Left lung (tissue), 4 donors: ENCODE measurements at regions not wholly inside any gene's neighbourhood (a gene's known extent, or its start where the extent isn't known, plus 50 kb on each side); places are given as distances from the start of the nearest gene placed in this dataset.

ENCODE experiments used
- ATAC-seq: fragments of 200-7000 bp; cut with Tn5 transposase; one replicate; pipeline ENCODE4 v1.9.1; 2020; ENCODE audit warnings: moderate library complexity
- DNase-seq, 4 donors: peaks; one replicate each; pipeline ENCODE4 v3.0.0-alpha.2; 2013 to 2020
- H3K27ac ChIP-seq, 2 donors: fragments of 200-600 bp; sonication (generic) in 1 of 2; one replicate each; pipeline versions ENCODE4 v1.5.0 to v1.8.0; 2020 to 2021
- H3K27me3 ChIP-seq, 2 donors: fragments of 200-600 bp; sonication (generic) in 1 of 2; one replicate each; pipeline versions ENCODE4 v1.5.0 to v1.8.0; 2020 to 2021
- H3K36me3 ChIP-seq, 2 donors: fragments of 200-600 bp; sonication (generic) in 1 of 2; one replicate each; pipeline versions ENCODE4 v1.5.0 to v1.8.0; 2020 to 2021
- H3K4me1 ChIP-seq, 2 donors: fragments of 200-600 bp; one replicate each; pipeline ENCODE4 v1.8.0; 2021
- H3K4me3 ChIP-seq, 2 donors: fragments of 200-600 bp; sonication (generic) in 1 of 2; one replicate each; pipeline versions ENCODE4 v1.5.0 to v1.8.0; 2020 to 2021; ENCODE audit warnings: mild to moderate bottlenecking in 1 of 2
- H3K9me3 ChIP-seq, 2 donors: fragments of 200-600 bp; sonication (generic) in 1 of 2; one replicate each; pipeline versions ENCODE4 v1.5.0 to v1.8.0; 2020 to 2021
- intact Hi-C, 2 donors: fragments of 100-400 bp; cut with DNase I; formaldehyde crosslinking; loops; one replicate each; pipeline versions ENCODE4 v1.11.2 to v1.14.2; 2022
- TF ChIP-seq, protein P1 (sequence below), 2 donors: fragments of 200-600 bp; sonication (generic) in 1 of 2; IDR thresholded peaks; one replicate each; pipeline versions ENCODE4 v1.5.0 to v1.8.0; 2021; ENCODE audit warnings: antibody characterized with exemption in 2 of 2
- donor health status: DM: no; HTN: yes; CAD: no.
- donor health status: DM: no; HTN: no; CAD: no.

DNA sequence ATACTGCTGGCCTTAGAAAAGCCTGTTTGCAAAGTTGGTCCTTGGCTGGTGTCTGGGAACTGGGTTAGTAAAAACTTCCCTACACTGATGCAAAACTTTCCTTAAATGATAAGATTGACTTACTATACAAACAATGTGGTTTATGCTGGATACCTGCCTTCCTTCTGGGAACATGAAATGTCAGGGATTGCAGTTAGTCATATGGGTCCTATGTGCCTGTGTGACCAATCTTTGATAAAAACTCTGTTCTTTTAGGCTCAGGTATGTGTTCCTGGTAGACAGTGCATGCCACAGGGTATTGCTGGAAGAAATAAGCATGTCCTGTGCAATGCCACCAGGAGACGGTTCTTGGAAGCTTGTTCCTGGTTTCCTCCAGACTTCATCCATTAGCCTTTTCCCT is 173.3 kb downstream of the RMI1 start:
- no peaks in the 10 kb centered on the region for H3K27me3 ChIP-seq
- no peaks in the 10 kb centered on the region for H3K9me3 ChIP-seq
- no peaks in the 10 kb centered on the region for H3K36me3 ChIP-seq
- intact Hi-C loops: no loop called here
- H3K4me1 ChIP-seq: no peaks in the 10 kb centered on the region
- H3K4me3 ChIP-seq: no peak overlapping the region
- no peak for ATAC-seq
- DNase-seq: no peak
- TF ChIP-seq, protein P1, sequence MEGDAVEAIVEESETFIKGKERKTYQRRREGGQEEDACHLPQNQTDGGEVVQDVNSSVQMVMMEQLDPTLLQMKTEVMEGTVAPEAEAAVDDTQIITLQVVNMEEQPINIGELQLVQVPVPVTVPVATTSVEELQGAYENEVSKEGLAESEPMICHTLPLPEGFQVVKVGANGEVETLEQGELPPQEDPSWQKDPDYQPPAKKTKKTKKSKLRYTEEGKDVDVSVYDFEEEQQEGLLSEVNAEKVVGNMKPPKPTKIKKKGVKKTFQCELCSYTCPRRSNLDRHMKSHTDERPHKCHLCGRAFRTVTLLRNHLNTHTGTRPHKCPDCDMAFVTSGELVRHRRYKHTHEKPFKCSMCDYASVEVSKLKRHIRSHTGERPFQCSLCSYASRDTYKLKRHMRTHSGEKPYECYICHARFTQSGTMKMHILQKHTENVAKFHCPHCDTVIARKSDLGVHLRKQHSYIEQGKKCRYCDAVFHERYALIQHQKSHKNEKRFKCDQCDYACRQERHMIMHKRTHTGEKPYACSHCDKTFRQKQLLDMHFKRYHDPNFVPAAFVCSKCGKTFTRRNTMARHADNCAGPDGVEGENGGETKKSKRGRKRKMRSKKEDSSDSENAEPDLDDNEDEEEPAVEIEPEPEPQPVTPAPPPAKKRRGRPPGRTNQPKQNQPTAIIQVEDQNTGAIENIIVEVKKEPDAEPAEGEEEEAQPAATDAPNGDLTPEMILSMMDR (IDR thresholded peaks at IDR 0.05): no peak
- no peak overlapping the region for H3K27ac ChIP-seq

DNA sequence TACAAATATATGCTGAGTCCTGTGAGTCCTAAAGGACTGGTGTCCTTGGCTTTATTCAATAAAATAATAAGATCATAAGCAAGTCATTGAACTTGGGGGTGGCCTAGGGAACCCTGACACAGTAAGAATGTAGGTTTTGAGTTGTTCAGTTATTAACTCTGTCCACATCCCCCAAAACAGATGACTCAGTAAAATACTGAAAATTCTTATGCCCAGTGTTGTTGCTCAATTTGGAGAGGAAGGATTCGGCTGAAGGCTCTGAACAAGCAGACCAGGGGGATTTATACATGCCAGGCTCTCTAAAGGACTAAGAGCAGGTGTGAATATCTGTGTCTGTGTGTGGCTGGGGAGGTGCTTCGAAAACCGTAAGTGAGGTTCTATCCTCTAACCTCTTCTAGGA is 173.7 kb downstream of the RMI1 start:
- H3K27ac ChIP-seq: no peak overlapping the region
- H3K27me3 ChIP-seq: no peaks in the 10 kb centered on the region
- H3K4me3 ChIP-seq: no peak overlapping the region
- H3K4me1 ChIP-seq: no peaks in the 10 kb centered on the region
- H3K36me3 ChIP-seq: no peaks in the 10 kb centered on the region
- intact Hi-C loops: no loop called here
- no peaks in the 10 kb centered on the region for H3K9me3 ChIP-seq
- ATAC-seq (no peak), DNase-seq (no peak)
- TF ChIP-seq, protein P1 (IDR thresholded peaks at IDR 0.05): no peak

DNA sequence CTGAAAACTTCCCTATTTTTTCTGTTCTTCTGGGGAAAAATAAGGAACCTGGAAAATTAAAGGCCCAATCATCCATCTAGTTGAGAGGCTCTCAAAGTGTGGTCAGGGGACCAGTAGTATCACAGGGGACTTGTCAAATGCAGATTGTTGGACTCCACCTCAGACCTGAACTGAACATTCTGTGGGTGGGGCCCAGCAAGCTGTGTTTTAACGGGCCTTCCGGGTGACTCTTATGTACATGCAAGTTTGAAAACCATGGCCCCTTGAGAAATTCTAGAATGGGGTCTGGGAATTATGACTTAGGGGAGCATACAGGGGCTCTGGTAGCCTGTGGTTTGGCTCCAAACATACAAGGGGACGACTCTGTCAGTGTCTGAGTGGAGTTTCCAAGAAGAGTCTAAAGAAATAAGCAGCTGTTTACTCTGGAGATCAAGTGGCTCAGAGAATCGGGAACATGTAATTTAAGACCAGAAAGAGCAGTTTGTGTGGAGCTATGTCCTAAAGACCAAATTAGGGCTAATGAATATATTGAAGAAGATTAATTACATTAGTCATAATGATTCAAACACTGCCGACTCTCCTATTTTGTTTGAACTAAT is 177.4 kb downstream of the SLC28A3 start:
- Histone ChIP-seq H3K36me3 (no peaks in the 10 kb centered on the region), H3K4me1 (no peaks in the 10 kb centered on the region), H3K27ac (no peak overlapping the region), H3K4me3 (no peak overlapping the region), H3K27me3 (no peaks in the 10 kb centered on the region), H3K9me3 (no peaks in the 10 kb centered on the region)
- DNase-seq (no peak), ATAC-seq (no peak)
- TF ChIP-seq, protein P1 (IDR thresholded peaks at IDR 0.05): no peak
- intact Hi-C loops: no loop called here

DNA sequence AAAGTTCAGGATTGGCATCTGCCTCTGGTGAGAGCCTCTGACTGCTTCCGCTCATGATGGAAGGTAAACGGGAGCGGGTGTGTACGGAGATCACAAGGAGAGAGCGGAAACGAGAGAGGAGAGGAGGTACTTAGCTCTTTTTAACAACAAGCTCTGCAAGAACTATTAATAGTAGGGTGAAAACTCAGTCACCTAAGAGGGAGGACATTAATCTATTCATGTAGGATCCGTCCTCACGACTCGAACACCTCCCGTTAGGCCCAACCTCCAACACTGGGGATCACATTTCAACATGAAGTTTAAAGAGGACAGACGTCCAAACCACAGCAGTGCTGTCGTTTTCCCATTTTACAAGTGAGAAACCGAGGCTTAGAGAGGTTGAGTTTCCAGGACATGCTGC is 173.7 kb downstream of the SLC28A3 start:
- TF ChIP-seq, protein P1 (IDR thresholded peaks at IDR 0.05): no peak
- H3K27ac ChIP-seq: no peak overlapping the region
- ATAC-seq (no peak), DNase-seq (no peak)
- H3K4me3 ChIP-seq: no peak overlapping the region
- no peaks in the 10 kb centered on the region for H3K4me1 ChIP-seq
- intact Hi-C loops: no loop called here
- no peaks in the 10 kb centered on the region for H3K27me3 ChIP-seq
- H3K9me3 ChIP-seq: no peaks in the 10 kb centered on the region
- H3K36me3 ChIP-seq: no peaks in the 10 kb centered on the region

DNA sequence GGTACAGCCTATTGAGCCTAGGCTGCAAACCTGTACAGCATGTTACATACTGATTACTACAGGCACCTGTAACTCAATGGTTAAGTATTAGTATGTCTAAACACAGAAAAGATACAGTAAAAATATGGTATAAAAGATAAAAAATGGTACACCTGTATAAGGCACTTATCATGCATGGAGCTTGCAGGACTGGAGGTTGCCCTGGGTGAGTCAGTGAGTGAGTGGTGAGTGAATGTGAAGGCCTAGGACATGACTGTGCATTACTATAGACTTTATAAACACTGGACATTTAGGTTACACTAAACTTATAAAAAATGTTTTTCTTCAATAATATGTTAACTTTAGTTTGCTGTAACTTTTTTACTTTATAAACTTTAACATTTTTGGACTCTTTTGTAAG is 171.3 kb downstream of the SLC28A3 start:
- Histone ChIP-seq H3K27ac (no peak overlapping the region), H3K4me3 (no peak overlapping the region), H3K4me1 (peaks cover 0 to 10% of the 10 kb centered on the region in 2 donors), H3K27me3 (no peaks in the 10 kb centered on the region), H3K36me3 (no peaks in the 10 kb centered on the region), H3K9me3 (no peaks in the 10 kb centered on the region)
- no peak for ATAC-seq
- intact Hi-C loops: no loop called here
- no peak for DNase-seq
- TF ChIP-seq, protein P1 (IDR thresholded peaks at IDR 0.05): no peak
